CD4-positive, CD25-positive, alpha-beta regulatory T cell (primary cell): ENCODE measurements at regions not wholly inside any gene's neighbourhood (a gene's known extent, or its start where the extent isn't known, plus 50 kb on each side); places are given as distances from the start of the nearest gene placed in this dataset.
"Not testable (repeated sequence)": the region's sequence is repeated elsewhere in the genome, so short reads cannot be mapped to it uniquely, and the experiment has no call there.

Experiments used
- ATAC-seq, 2 donors: fragments of 150-1000 bp; cut with Tn5 transposase; one replicate each; pipeline ENCODE4 v1.10.0; 2021; ENCODE audit warnings: low read depth in 2 of 2, moderate number of reproducible peaks in 2 of 2, moderate library complexity in 1 of 2
- DNase-seq, 3 donors: peaks; one replicate each; pipeline versions ENCODE4 v3.0.0 to v3.0.0-alpha.2; 2012 to 2022; ENCODE audit warnings: mixed read lengths in 1 of 3
- H3K27ac ChIP-seq: one replicate; pipeline ENCODE4 v1.7.0; 2013; ENCODE audit warnings: mild to moderate bottlenecking, low read length; ENCODE audit not compliant: insufficient read depth, poor library complexity, severe bottlenecking
- H3K27me3 ChIP-seq: one replicate; pipeline ENCODE4 v1.7.0; 2013; ENCODE audit warnings: low read length; ENCODE audit not compliant: control insufficient read depth, insufficient read depth
- H3K36me3 ChIP-seq: one replicate; pipeline ENCODE4 v1.7.0; 2013; ENCODE audit warnings: mild to moderate bottlenecking, low read length, moderate library complexity; ENCODE audit not compliant: control insufficient read depth, insufficient read depth
- H3K4me1 ChIP-seq: 2 replicates; pipeline ENCODE4 v1.7.0; 2013; ENCODE audit warnings: mild to moderate bottlenecking, low read length; ENCODE audit not compliant: insufficient read depth, control insufficient read depth, poor library complexity, severe bottlenecking
- H3K4me3 ChIP-seq: one replicate; pipeline ENCODE4 v1.7.0; 2013; ENCODE audit warnings: low read depth, mild to moderate bottlenecking, low read length, moderate library complexity
- H3K9me3 ChIP-seq, 2 experiments: 1 replicate in 1 of 2; 2 replicates in 1 of 2; pipeline ENCODE4 v1.7.0; 2013; ENCODE audit warnings: low read length in 2 of 2, mild to moderate bottlenecking in 1 of 2, moderate library complexity in 1 of 2; ENCODE audit not compliant: control insufficient read depth in 2 of 2
- H3K27ac Mint-ChIP-seq, 3 donors: one replicate each; pipeline ENCODE4 v1.8.0; 2020 to 2022; ENCODE audit warnings: mild to moderate bottlenecking in 3 of 3, mixed read lengths in 3 of 3, moderate library complexity in 2 of 3
- H3K27me3 Mint-ChIP-seq: one replicate; pipeline ENCODE4 v1.8.0; 2022; ENCODE audit warnings: mild to moderate bottlenecking, mixed read lengths
- H3K36me3 Mint-ChIP-seq: one replicate; pipeline ENCODE4 v1.8.0; 2020; ENCODE audit warnings: mixed read lengths
- H3K4me1 Mint-ChIP-seq, 4 donors: one replicate each; pipeline ENCODE4 v1.8.0; 2020 to 2022; ENCODE audit warnings: mixed read lengths in 4 of 4, mild to moderate bottlenecking in 1 of 4
- H3K4me3 Mint-ChIP-seq, 4 donors: one replicate each; pipeline ENCODE4 v1.8.0; 2020 to 2022; ENCODE audit warnings: mild to moderate bottlenecking in 4 of 4, mixed read lengths in 4 of 4, moderate library complexity in 3 of 4
- H3K9me3 Mint-ChIP-seq, 7 donors: one replicate each; pipeline ENCODE4 v1.8.0; 2020 to 2022; ENCODE audit warnings: mixed read lengths in 7 of 7, mild to moderate bottlenecking in 3 of 7, moderate library complexity in 2 of 7

DNA sequence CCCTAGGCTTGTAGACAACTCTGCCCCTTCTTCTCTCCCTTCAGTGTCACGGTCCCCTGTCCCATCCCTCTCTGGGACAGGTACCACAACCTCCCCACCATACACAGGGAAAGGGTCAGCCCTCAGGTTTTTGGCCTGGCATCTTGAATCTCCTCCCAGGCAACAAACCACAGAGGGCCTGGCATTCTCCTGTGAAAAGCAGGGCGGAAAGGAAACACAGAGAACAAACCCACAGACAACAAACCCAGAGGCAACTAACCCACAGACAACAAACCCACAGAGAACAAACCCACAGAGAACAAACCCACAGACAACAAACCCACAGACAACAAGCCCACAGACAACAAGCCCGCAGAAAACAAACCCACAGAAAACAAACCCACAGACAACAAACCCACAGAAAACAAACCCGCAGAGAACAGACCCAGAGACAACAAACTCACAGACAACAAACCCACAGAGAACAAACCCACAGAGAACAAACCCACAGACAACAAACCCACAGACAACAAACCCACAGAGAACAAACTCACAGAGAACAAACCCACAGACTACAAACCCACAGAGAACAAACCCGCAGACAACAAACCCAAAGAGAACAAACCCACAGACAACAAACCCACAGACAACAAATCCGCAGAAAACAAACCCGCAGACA is 2745.9 kb upstream of the TPTE start:
- peak overlapping the region in 2 of 3 donors; percentile 45 to 75 for H3K27ac Mint-ChIP-seq
- not testable (repeated sequence) for ATAC-seq, H3K36me3 Mint-ChIP-seq

DNA sequence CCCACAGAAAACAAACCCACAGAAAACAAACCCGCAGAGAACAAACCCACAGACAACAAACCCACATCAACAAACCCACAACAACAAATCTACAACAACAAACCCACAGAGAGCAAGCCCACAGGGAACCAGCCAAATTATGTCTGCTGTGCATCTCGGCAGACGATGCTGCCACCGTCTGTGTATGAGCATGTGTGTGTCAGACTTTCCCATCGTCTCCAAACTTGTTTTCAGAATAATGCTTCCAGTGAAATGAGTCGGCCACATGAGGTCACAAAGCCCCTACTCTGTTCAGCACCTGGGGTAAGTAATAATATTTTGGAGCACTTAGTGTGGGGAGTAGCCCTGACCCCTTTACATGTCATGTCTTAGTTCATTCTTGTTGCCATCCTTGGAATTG is 2745.3 kb upstream of the TPTE start:
- not testable (repeated sequence) for H3K36me3 ChIP-seq, H3K4me1 ChIP-seq, H3K36me3 Mint-ChIP-seq, H3K9me3 Mint-ChIP-seq, H3K27me3 Mint-ChIP-seq, H3K4me3 ChIP-seq, H3K9me3 ChIP-seq, DNase-seq, H3K4me3 Mint-ChIP-seq, ATAC-seq, H3K4me1 Mint-ChIP-seq, H3K27me3 ChIP-seq, H3K27ac ChIP-seq
- H3K27ac Mint-ChIP-seq: peak overlapping the region in 2 of 3 donors; percentile 45 to 75

More for the DNA sequence above, 2745.9 kb upstream of the TPTE start:
- H3K27me3 ChIP-seq, H3K4me1 Mint-ChIP-seq, H3K9me3 ChIP-seq, H3K4me3 Mint-ChIP-seq, H3K36me3 ChIP-seq, H3K27ac ChIP-seq, DNase-seq, H3K4me1 ChIP-seq, H3K9me3 Mint-ChIP-seq, H3K4me3 ChIP-seq, H3K27me3 Mint-ChIP-seq: not testable (repeated sequence)

DNA sequence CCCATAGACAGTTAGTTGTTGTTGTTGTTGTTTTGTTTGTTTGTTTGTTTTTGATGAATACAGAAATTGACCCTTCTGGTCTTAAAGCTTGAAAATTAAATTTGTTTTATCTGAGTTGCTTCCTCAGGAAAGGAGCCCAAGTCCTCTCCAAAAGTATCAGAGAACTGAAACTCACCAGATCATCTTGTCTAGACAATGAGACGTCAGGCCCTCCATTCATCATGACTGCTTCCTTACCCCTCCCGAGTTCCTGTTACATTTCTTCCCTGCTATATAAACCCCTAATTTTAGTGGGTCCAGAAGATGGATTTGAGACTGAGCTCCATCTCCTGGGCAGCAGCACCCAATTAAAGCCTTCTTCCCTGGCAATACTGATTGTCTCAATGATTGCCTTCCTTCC is 2744.8 kb upstream of the TPTE start:
- not testable (repeated sequence) for DNase-seq

DNA sequence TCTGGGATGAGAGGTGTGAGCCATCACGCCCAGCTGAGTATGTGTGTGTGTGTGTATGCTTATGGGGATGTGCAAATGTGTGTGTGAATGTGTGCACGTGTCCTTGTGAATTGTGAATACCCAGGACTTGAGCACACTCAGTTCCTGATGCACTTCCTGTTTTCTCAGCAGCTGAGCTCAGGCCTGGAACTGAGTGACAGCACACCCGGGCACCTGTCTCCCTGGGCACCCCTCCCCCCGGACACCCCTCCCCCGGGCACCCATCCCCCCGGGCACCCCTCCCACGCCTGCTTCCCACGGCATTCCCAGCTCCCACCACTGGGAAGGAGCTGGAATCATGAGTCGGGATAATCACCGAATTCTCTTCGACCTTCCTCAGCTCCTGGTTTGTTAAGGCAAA is 2744.1 kb upstream of the TPTE start:
- not testable (repeated sequence) for H3K4me1 Mint-ChIP-seq, H3K36me3 Mint-ChIP-seq, H3K27ac ChIP-seq, H3K9me3 ChIP-seq, H3K4me3 Mint-ChIP-seq, DNase-seq, H3K27me3 ChIP-seq, H3K9me3 Mint-ChIP-seq, ATAC-seq, H3K27ac Mint-ChIP-seq, H3K36me3 ChIP-seq, H3K4me3 ChIP-seq, H3K4me1 ChIP-seq, H3K27me3 Mint-ChIP-seq

More for the DNA sequence above, 2744.8 kb upstream of the TPTE start:
- not testable (repeated sequence) for H3K9me3 Mint-ChIP-seq, H3K36me3 ChIP-seq, H3K4me3 ChIP-seq, ATAC-seq, H3K9me3 ChIP-seq, H3K4me1 ChIP-seq, H3K27ac ChIP-seq, H3K27ac Mint-ChIP-seq, H3K4me3 Mint-ChIP-seq, H3K4me1 Mint-ChIP-seq, H3K36me3 Mint-ChIP-seq, H3K27me3 ChIP-seq, H3K27me3 Mint-ChIP-seq

DNA sequence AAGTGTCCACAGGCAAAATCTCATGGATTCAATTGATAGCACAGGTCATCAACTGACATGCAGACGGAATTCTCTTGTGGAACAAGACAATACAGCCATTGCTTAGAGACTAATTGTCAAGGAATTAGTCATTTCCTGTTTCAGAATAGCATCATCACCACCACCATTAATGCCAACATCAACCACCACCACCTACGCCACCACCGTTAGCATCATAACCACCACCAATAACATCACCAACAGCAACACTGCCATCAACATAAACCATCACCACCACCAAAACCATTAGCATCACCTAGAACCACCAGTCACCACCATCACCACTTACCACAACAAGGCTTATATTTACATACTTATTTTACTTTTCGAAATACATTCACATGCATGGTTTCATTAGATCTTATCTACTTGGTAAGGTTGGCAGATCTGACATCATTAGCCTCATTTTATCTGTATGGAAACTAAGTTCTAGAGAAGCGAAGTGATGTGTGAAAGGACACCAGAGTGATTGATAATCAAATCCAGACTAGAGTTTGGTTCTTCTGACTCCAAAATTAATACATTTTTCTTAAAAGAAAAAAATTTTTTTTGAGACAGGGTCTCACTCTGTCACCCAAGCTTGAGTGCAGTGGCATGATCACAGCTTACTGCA is 2733.8 kb upstream of the TPTE start:
- H3K4me1 Mint-ChIP-seq, H3K4me1 ChIP-seq, DNase-seq, H3K9me3 ChIP-seq, H3K27me3 Mint-ChIP-seq, H3K36me3 Mint-ChIP-seq, H3K9me3 Mint-ChIP-seq, H3K4me3 Mint-ChIP-seq, ATAC-seq, H3K27me3 ChIP-seq, H3K27ac Mint-ChIP-seq, H3K36me3 ChIP-seq, H3K4me3 ChIP-seq, H3K27ac ChIP-seq: not testable (repeated sequence)

DNA sequence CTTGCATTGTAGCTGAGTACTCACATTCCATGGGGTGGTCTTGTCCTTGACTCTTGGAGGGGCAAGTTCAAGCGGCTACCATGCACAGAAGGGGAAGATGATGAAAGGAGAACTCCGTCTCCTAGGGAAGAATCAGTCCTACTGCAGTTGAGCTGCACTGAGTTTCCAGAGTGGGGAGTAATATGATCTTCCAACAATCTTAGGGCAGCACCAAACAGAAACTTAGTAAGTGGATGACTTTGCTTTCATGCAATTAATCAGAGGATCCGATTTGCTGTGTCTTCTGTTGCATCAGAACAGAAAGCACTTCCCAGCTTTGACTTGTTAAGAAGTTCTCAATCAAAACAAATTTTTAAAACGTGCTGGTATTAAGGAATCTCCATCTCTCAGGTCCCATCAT is 2727.6 kb upstream of the TPTE start:
- not testable (repeated sequence) for H3K4me3 ChIP-seq, H3K27ac ChIP-seq, H3K27me3 Mint-ChIP-seq, ATAC-seq, H3K36me3 ChIP-seq, H3K36me3 Mint-ChIP-seq, H3K27ac Mint-ChIP-seq, DNase-seq, H3K27me3 ChIP-seq, H3K9me3 ChIP-seq, H3K4me1 ChIP-seq, H3K4me1 Mint-ChIP-seq, H3K4me3 Mint-ChIP-seq, H3K9me3 Mint-ChIP-seq

DNA sequence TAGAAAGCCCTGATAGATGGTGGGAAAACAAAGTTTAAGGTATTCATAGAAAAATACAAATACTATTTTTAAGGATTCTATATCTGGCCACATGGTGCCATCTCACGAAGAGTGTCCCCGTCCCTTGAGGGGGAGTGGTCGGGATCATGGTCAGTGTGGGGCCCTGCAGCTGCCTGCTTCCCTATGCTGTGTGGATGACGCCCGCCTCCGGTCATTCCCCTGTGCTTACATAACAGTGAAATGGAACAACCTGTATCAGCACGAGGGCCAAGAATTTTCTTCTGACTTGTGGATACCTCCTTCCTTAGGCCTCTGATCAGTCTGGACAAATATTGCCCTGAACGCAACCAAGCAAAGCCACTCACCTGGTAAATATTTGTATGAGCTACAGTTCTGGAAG is 2724.1 kb upstream of the TPTE start:
- H3K9me3 Mint-ChIP-seq, H3K4me1 Mint-ChIP-seq, DNase-seq, H3K4me3 Mint-ChIP-seq, H3K9me3 ChIP-seq, H3K36me3 Mint-ChIP-seq, H3K27ac Mint-ChIP-seq, H3K27me3 ChIP-seq, H3K36me3 ChIP-seq, H3K27me3 Mint-ChIP-seq, H3K27ac ChIP-seq, ATAC-seq, H3K4me1 ChIP-seq, H3K4me3 ChIP-seq: not testable (repeated sequence)

DNA sequence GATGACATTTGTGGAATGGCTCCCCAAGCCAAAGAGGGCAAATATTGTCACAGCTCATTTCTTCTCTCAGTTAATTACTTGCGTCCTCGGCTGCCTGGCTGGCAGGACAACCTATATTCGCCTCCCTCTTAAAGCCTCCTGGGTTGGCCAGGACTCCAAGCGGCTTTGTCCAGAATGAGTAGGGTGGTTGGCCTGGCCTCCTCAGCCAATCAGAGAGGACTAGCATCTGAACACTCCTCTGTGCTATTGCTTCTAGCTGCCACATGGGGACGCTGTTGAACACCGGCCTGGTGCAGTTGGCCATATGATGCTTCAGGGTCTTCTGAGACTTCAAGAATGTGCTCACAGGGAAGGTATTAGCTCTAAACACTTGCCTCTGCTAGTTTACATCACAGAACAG is 2722.9 kb upstream of the TPTE start:
- not testable (repeated sequence) for H3K27ac ChIP-seq, H3K36me3 ChIP-seq, H3K4me1 Mint-ChIP-seq, H3K36me3 Mint-ChIP-seq, H3K4me3 Mint-ChIP-seq, DNase-seq, H3K4me1 ChIP-seq, H3K9me3 ChIP-seq, H3K9me3 Mint-ChIP-seq, H3K4me3 ChIP-seq, H3K27me3 Mint-ChIP-seq, ATAC-seq, H3K27me3 ChIP-seq, H3K27ac Mint-ChIP-seq
